Pancreas (tissue), 10 donors: ENCODE measurements at regions not wholly inside any gene's neighbourhood (a gene's known extent, or its start where the extent isn't known, plus 50 kb on each side); places are given as distances from the start of the nearest gene placed in this dataset.

Source experiments
- ATAC-seq, 4 donors: fragments of 200-7000 bp; cut with Tn5 transposase; one replicate each; pipeline versions ENCODE4 v1.8.0 to v1.9.1; 2020; ENCODE audit warnings: mild to moderate bottlenecking in 4 of 4, moderate library complexity in 4 of 4
- DNase-seq, 6 donors: peaks; one replicate each; pipeline ENCODE4 v3.0.0-alpha.2; 2020
- FAIRE-seq: peaks from 2 replicates; lab custom pipeline; 2012; peaks lifted over from hg19 to GRCh38; lab: Jason Lieb, UNC
- H3K27ac ChIP-seq, 4 donors: fragments of 200-600 bp; sonication (generic); 1 replicate in 3 of 4; 2 replicates in 1 of 4; pipeline versions ENCODE4 v1.5.0 to v1.8.0; 2020
- H3K27me3 ChIP-seq, 4 donors: fragments of 200-600 bp; one replicate each; pipeline ENCODE4 v1.8.0; 2021
- H3K36me3 ChIP-seq, 3 donors: fragments of 200-600 bp; sonication (generic) in 1 of 3; one replicate each; pipeline versions ENCODE4 v1.5.0 to v1.8.0; 2020 to 2021
- H3K4me1 ChIP-seq, 3 donors: fragments of 200-600 bp; one replicate each; pipeline ENCODE4 v1.8.0; 2021
- H3K4me3 ChIP-seq, 4 donors: fragments of 200-600 bp; sonication (generic) in 2 of 4; one replicate each; pipeline versions ENCODE4 v1.5.0 to v1.8.0; 2020 to 2021
- H3K9me3 ChIP-seq, 4 donors: fragments of 200-600 bp; one replicate each; pipeline ENCODE4 v1.8.0; 2021
- CTCF ChIP-seq, 4 donors: fragments of 200-600 bp; sonication (generic) in 3 of 4; IDR thresholded peaks; one replicate each; pipeline versions ENCODE4 v1.5.0 to v1.8.0; 2021; ENCODE audit warnings: antibody characterized with exemption in 4 of 4
- WGBS, 2 donors: extraction: QIAGEN DNeasy Blood & Tissue Kit; methylation state at CpG; one replicate each; pipeline ENCODE4 v1.1.7; 2013; 5-methylcytosine and 5-hydroxymethylcytosine counted together
- intact Hi-C, 3 donors: fragments of 100-400 bp; cut with DNase I; formaldehyde crosslinking; loops; one replicate each; pipeline versions ENCODE4 v1.11.1 to v1.14.2; 2022
- donor health status: healthy with polysubstance abuse.
- donor health status: DM: no; HTN: no; CAD: no; lungs with moderate emphysema.
- donor health status: DM: no; HTN: no; CAD: no.
- donor health status: control.
- donor health status: control.
- donor health status: Bipolar disorder and iron deficiency.
- donor health status: DM: yes; HTN: yes; CAD: no.
- donor health status: DM: no; HTN: no; CAD: no.
- donor health status: DM: no; HTN: no; CAD: no.
- donor health status: DM: yes; HTN: yes; CAD: no.

GRCh38 chr2:198957181-198957580 is 500.6 kb downstream of the SATB2 start:
- Histone ChIP-seq H3K36me3 (no peaks in the 10 kb centered on the region), H3K4me3 (no peak overlapping the region), H3K9me3 (no peaks in the 10 kb centered on the region), H3K4me1 (no peaks in the 10 kb centered on the region), H3K27ac (no peak overlapping the region), H3K27me3 (no peaks in the 10 kb centered on the region)
- WGBS, 2 donors, result 65 to 78% methylated on average over 1 of the region's 1 CpG
- DNase-seq (no peak), FAIRE-seq (no peak), ATAC-seq (no peak)
- intact Hi-C loops, result no loop called here
- TF ChIP-seq CTCF (IDR thresholded peaks at IDR 0.05), result no peak

DNA sequence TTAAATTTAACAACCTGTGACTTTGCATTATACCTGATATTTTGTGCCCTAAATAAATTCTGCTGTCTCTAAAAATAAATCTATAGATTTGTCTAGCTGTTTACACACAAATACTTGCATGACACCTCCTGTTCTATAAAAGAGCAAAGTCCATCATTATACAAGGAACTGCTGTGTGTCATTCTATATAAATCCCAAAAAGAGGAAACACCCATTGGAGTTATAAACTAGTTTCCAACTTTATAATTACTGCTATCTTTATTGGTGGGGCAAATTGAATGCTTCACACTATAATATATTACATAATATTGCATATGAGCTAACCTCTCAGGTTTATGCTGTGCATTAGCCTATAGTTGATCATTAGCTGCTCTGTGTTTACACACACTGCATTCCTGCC is 504.4 kb downstream of the SATB2 start:
- Histone ChIP-seq H3K4me3 (no peak overlapping the region), H3K36me3 (no peaks in the 10 kb centered on the region), H3K9me3 (no peaks in the 10 kb centered on the region), H3K27me3 (no peaks in the 10 kb centered on the region), H3K4me1 (no peaks in the 10 kb centered on the region), H3K27ac (no peak overlapping the region)
- no peak for DNase-seq
- no peak for TF ChIP-seq CTCF (IDR thresholded peaks at IDR 0.05)
- intact Hi-C loops, result no loop called here
- FAIRE-seq, result peak; percentile 75
- no peak for ATAC-seq

DNA sequence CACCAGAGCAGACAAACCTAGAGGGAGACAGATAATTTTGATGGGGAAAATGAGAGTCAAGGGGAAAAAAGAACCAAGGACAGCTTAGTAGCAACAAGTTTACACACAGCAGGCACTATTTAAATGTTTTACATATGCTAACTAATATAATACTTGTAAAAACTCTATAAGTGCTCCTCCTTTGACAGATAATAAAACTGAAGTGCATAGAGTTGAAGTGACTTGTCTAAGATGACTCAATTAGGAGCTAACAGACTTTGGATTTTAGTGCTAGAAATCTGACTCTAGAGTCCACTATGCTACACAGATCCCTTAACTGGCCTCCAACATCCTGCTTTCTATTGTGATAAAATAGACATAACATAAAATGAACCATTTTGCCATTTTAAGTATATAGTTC is 506.9 kb downstream of the SATB2 start:
- no peak overlapping the region for H3K27ac ChIP-seq
- H3K36me3 ChIP-seq, result no peaks in the 10 kb centered on the region
- intact Hi-C loops, result no loop called here
- FAIRE-seq (no peak), ATAC-seq (no peak), DNase-seq (no peak)
- H3K27me3 ChIP-seq, result no peaks in the 10 kb centered on the region
- TF ChIP-seq CTCF (IDR thresholded peaks at IDR 0.05), result no peak
- H3K4me1 ChIP-seq, result no peaks in the 10 kb centered on the region
- no peak overlapping the region for H3K4me3 ChIP-seq
- no peaks in the 10 kb centered on the region for H3K9me3 ChIP-seq

DNA sequence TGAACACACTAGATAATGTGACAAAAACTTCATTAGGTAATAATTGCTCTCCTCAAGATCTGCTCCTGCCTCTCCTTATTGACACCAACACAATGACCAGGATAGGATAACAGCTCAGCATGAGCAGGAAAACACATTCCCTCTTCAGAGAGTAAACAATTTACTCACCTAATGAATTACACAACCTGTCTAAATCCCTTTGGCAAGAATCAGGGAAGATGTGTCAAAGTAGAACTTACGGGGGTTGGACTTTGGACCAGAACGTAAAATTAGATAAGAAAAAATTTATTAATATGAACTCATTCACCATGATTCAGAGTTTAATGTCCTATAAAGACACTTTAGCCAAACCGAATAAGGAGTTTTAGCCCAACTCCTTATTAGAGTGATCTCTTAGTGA is 512.2 kb downstream of the SATB2 start:
- no peak for DNase-seq
- no peaks in the 10 kb centered on the region for H3K27me3 ChIP-seq
- no peaks in the 10 kb centered on the region for H3K36me3 ChIP-seq
- H3K27ac ChIP-seq, result no peak overlapping the region
- no peak for FAIRE-seq
- no peak for TF ChIP-seq CTCF (IDR thresholded peaks at IDR 0.05)
- H3K4me3 ChIP-seq, result no peak overlapping the region
- intact Hi-C loops, result no loop called here
- ATAC-seq, result no peak
- no peaks in the 10 kb centered on the region for H3K9me3 ChIP-seq
- no peaks in the 10 kb centered on the region for H3K4me1 ChIP-seq
- WGBS, 2 donors, result 26 to 34% methylated on average over 3 of the region's 3 CpGs

- DNase-seq (no peak), ATAC-seq (no peak), FAIRE-seq (no peak)
- intact Hi-C loops, result no loop called here
- Histone ChIP-seq H3K27ac (no peak overlapping the region), H3K9me3 (no peaks in the 10 kb centered on the region), H3K36me3 (no peaks in the 10 kb centered on the region), H3K4me1 (no peaks in the 10 kb centered on the region), H3K27me3 (no peaks in the 10 kb centered on the region), H3K4me3 (no peak overlapping the region)
- no peak for TF ChIP-seq CTCF (IDR thresholded peaks at IDR 0.05)
Measured at GRCh38 chr2:198930170-198930569, 527.6 kb downstream of the SATB2 start.
